ENCODE measurements at regions not wholly inside any gene's neighbourhood (a gene's known extent, or its start where the extent isn't known, plus 50 kb on each side); places are given as distances from the start of the nearest gene placed in this dataset.
A peak's percentile ranks its signal among the peaks of the same experiment; 100 is the strongest.

DNA sequence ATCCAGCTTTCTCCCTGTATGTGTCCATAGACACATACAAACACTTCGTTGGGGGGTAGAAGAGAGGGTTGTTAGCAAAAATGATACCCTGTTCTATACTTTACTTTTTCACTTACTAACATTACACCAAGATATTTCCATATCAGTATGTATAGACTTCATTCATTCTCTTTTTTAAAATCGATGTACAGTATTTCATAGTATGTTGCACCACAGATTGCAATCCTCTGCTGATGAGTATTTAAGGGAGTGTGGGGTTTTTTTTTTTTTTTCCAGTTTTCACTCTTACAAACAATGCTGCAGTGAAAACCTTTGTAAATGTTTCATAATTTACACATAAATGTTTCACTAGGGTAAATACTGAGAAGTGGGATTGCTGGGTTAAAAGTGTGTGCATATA, 402.3 kb downstream of the LRATD1 start (continued):
- TF ChIP-seq, protein P1, sequence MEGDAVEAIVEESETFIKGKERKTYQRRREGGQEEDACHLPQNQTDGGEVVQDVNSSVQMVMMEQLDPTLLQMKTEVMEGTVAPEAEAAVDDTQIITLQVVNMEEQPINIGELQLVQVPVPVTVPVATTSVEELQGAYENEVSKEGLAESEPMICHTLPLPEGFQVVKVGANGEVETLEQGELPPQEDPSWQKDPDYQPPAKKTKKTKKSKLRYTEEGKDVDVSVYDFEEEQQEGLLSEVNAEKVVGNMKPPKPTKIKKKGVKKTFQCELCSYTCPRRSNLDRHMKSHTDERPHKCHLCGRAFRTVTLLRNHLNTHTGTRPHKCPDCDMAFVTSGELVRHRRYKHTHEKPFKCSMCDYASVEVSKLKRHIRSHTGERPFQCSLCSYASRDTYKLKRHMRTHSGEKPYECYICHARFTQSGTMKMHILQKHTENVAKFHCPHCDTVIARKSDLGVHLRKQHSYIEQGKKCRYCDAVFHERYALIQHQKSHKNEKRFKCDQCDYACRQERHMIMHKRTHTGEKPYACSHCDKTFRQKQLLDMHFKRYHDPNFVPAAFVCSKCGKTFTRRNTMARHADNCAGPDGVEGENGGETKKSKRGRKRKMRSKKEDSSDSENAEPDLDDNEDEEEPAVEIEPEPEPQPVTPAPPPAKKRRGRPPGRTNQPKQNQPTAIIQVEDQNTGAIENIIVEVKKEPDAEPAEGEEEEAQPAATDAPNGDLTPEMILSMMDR (IDR thresholded peaks at IDR 0.05; ENCODE audit: low read depth, low read length, missing input control), result no peak
- TF ChIP-seq GABPA (IDR thresholded peaks at IDR 0.05 in 1 of 2, conservative IDR thresholded peaks at IDR 0.05 in 1 of 2) (no peak), HNF4A (conservative IDR thresholded peaks at IDR 0.05) (no peak), FOXA1 (IDR thresholded peaks at IDR 0.05) (no peak), HNF4G (IDR thresholded peaks at IDR 0.05) (no peak), MAX (IDR thresholded peaks at IDR 0.05) (no peak)

- no peak for DNase-seq (ENCODE audit: low spot score)
- WGBS, result 63% methylated on average over 15 of the region's 15 CpGs
- Histone ChIP-seq H3K4me3 (ENCODE audit: low read depth in 1 of 3, low read length in 3 of 3) (no peak overlapping the region), H3K9me3 (ENCODE audit: control insufficient read depth in 4 of 4, low read length in 3 of 4) (no peaks in the 10 kb centered on the region), H3K9ac (ENCODE audit: low read depth in 1 of 2, low read length in 2 of 2) (no peak overlapping the region), H3K36me3 (ENCODE audit: control insufficient read depth in 4 of 4, insufficient read depth in 3 of 4, low read depth in 1 of 4, low read length in 3 of 4) (no peaks in the 10 kb centered on the region), H3K27ac (ENCODE audit: low read depth in 1 of 2, low read length in 2 of 2) (no peak overlapping the region), H3K27me3 (ENCODE audit: control insufficient read depth in 4 of 4, insufficient read depth in 4 of 4, low read length in 3 of 4) (no peaks in the 10 kb centered on the region), H3K4me1 (ENCODE audit: control insufficient read depth in 4 of 4, insufficient read depth in 4 of 4, low read length in 3 of 4) (no peaks in the 10 kb centered on the region)
- TF ChIP-seq, protein P2, sequence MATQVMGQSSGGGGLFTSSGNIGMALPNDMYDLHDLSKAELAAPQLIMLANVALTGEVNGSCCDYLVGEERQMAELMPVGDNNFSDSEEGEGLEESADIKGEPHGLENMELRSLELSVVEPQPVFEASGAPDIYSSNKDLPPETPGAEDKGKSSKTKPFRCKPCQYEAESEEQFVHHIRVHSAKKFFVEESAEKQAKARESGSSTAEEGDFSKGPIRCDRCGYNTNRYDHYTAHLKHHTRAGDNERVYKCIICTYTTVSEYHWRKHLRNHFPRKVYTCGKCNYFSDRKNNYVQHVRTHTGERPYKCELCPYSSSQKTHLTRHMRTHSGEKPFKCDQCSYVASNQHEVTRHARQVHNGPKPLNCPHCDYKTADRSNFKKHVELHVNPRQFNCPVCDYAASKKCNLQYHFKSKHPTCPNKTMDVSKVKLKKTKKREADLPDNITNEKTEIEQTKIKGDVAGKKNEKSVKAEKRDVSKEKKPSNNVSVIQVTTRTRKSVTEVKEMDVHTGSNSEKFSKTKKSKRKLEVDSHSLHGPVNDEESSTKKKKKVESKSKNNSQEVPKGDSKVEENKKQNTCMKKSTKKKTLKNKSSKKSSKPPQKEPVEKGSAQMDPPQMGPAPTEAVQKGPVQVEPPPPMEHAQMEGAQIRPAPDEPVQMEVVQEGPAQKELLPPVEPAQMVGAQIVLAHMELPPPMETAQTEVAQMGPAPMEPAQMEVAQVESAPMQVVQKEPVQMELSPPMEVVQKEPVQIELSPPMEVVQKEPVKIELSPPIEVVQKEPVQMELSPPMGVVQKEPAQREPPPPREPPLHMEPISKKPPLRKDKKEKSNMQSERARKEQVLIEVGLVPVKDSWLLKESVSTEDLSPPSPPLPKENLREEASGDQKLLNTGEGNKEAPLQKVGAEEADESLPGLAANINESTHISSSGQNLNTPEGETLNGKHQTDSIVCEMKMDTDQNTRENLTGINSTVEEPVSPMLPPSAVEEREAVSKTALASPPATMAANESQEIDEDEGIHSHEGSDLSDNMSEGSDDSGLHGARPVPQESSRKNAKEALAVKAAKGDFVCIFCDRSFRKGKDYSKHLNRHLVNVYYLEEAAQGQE (IDR thresholded peaks at IDR 0.05), result no peak
These were observed 406.1 kb downstream of the LRATD1 start for GRCh38 chr2:15038366-15039364.

GRCh38 chr2:15040429-15041084, 408.0 kb downstream of the LRATD1 start:
- H3K9ac ChIP-seq (ENCODE audit: low read depth in 1 of 2, low read length in 2 of 2), result no peak overlapping the region
- H3K27ac ChIP-seq (ENCODE audit: low read depth in 1 of 2, low read length in 2 of 2), result no peak overlapping the region
- no peak for DNase-seq (ENCODE audit: low spot score)
- H3K36me3 ChIP-seq (ENCODE audit: control insufficient read depth in 4 of 4, insufficient read depth in 3 of 4, low read depth in 1 of 4, low read length in 3 of 4), result no peaks in the 10 kb centered on the region
- WGBS, result 59% methylated on average over 8 of the region's 8 CpGs
- H3K9me3 ChIP-seq (ENCODE audit: control insufficient read depth in 4 of 4, low read length in 3 of 4), result no peaks in the 10 kb centered on the region
- TF ChIP-seq, protein P1 (IDR thresholded peaks at IDR 0.05; ENCODE audit: low read depth, low read length, missing input control), result no peak
- TF ChIP-seq HNF4A (conservative IDR thresholded peaks at IDR 0.05) (peak; percentile 25 to 29), RXRA (IDR thresholded peaks at IDR 0.05) (peak in 1 of 2 donors; percentile 30)
- no peak overlapping the region for H3K4me3 ChIP-seq (ENCODE audit: low read depth in 1 of 3, low read length in 3 of 3)
- H3K4me1 ChIP-seq (ENCODE audit: control insufficient read depth in 4 of 4, insufficient read depth in 4 of 4, low read length in 3 of 4), result no peaks in the 10 kb centered on the region
- no peaks in the 10 kb centered on the region for H3K27me3 ChIP-seq (ENCODE audit: control insufficient read depth in 4 of 4, insufficient read depth in 4 of 4, low read length in 3 of 4)

Data from liver (tissue), 8 donors.